OCI-LY3 (cell line): ENCODE measurements at regions not wholly inside any gene's neighbourhood (a gene's known extent, or its start where the extent isn't known, plus 50 kb on each side); places are given as distances from the start of the nearest gene placed in this dataset.

Experiments
- EZH2phosphoT487 ChIP-seq: fragments of 200-600 bp; shearing (Covaris generic); IDR thresholded peaks from 2 replicates; pipeline ENCODE4 v1.6.1; 2018; ENCODE audit warnings: antibody characterized with exemption, mixed run types, low read depth
- TF ChIP-seq, protein P1 (sequence below): fragments of 200-600, 300-600 bp; sonication (generic); IDR thresholded peaks from 2 replicates; pipeline ENCODE4 v1.5.1; 2014; ENCODE audit warnings: antibody characterized with exemption, low read length, low read depth

DNA sequence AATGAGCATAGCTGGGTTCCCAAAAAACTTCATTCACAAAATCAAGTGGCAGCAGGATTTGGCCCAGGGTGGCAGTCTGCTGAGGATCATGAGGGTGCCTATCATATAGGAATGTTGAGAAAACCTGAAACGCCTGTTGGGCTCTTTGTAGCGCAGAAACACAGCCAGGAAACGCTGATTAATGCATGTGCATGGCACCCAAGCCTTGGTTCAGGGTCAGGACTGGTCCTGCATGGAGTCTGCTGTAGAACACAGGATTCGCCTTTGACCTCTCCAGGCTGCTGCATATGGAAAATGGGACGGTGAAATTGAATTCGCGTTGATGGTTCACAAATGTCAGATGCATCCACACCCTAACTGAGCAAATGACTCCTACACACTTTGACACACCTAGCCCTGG, 227.9 kb upstream of the COPS8 start:
- TF ChIP-seq, protein P1, sequence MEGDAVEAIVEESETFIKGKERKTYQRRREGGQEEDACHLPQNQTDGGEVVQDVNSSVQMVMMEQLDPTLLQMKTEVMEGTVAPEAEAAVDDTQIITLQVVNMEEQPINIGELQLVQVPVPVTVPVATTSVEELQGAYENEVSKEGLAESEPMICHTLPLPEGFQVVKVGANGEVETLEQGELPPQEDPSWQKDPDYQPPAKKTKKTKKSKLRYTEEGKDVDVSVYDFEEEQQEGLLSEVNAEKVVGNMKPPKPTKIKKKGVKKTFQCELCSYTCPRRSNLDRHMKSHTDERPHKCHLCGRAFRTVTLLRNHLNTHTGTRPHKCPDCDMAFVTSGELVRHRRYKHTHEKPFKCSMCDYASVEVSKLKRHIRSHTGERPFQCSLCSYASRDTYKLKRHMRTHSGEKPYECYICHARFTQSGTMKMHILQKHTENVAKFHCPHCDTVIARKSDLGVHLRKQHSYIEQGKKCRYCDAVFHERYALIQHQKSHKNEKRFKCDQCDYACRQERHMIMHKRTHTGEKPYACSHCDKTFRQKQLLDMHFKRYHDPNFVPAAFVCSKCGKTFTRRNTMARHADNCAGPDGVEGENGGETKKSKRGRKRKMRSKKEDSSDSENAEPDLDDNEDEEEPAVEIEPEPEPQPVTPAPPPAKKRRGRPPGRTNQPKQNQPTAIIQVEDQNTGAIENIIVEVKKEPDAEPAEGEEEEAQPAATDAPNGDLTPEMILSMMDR = no peak
- TF ChIP-seq EZH2phosphoT487 = no peak
